Testis (tissue), 2 donors: ENCODE measurements at regions not wholly inside any gene's neighbourhood (a gene's known extent, or its start where the extent isn't known, plus 50 kb on each side); places are given as distances from the start of the nearest gene placed in this dataset.

Experiments used
- CTCF ChIP-seq, 3 experiments: fragments of 450-650 bp in 2 of 3; fragments of 200-600 bp in 1 of 3; sonication (generic) in 1 of 3; IDR thresholded peaks; one replicate each; pipeline ENCODE4 v1.5.1; 2016 to 2019; ENCODE audit warnings: antibody characterized with exemption in 3 of 3, mild to moderate bottlenecking in 2 of 3, moderate library complexity in 1 of 3
- POLR2A ChIP-seq: fragments of 450-650 bp; IDR thresholded peaks from one replicate; pipeline ENCODE4 v1.6.1; 2017; ENCODE audit warnings: antibody characterized with exemption, mild to moderate bottlenecking, moderate library complexity

- TF ChIP-seq CTCF (IDR thresholded peaks at IDR 0.05) (no peak), POLR2A (no peak)
Measured at GRCh38 chr1:193850745-193851144, 664.3 kb upstream of the B3GALT2 start.
